Epithelial cell of prostate (primary cell): ENCODE measurements at regions not wholly inside any gene's neighbourhood (a gene's known extent, or its start where the extent isn't known, plus 50 kb on each side); places are given as distances from the start of the nearest gene placed in this dataset.

ENCODE experiments used
- DNase-seq: peaks from one replicate; pipeline ENCODE4 v3.0.0-alpha.2; 2011; ENCODE audit warnings: low read depth, low spot score
- H3K27ac ChIP-seq: fragments of 450-650 bp; 2 replicates; pipeline ENCODE4 v1.5.1; 2017; ENCODE audit warnings: mild to moderate bottlenecking

DNA sequence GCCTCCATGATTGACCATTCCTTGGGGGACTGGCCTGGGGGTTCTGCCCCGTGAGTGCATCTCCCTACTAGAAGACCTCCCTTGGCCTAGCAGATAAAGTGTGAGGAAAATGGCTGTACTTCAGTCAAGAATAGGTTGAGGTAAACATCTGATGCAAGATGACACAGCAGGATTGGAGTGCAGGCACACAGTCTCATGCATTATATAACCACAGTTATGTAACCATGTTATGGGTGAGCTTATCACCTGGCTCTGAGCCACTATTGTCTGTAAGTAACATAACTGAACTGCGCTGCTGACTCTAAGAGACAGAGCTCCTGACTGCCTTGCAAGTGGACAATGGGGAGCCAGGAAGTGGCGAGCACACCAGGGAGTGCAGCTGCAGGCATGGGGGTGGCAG, 378.7 kb upstream of the ANO5 start:
- H3K27ac ChIP-seq = no peak overlapping the region
- DNase-seq = no peak

DNA sequence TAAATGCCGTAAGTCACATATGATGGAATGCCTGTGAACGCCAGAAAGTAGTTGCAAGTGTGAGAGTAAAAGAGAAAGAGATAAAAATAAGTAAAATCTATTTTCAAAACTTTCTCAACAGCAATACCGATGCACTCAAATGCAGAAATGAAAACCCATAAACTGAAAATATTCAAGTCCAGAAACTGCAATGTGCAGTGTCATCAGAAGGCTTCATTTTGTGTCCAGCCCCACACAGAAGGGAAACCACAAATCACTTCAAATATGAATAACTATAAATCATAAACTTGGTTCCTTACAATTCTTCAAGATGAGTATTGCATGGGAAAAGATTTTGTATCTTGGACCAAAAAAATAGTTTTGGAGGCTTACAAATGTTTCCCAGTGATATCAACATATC, 375.2 kb upstream of the ANO5 start:
- H3K27ac ChIP-seq = no peak overlapping the region
- no peak for DNase-seq

DNA sequence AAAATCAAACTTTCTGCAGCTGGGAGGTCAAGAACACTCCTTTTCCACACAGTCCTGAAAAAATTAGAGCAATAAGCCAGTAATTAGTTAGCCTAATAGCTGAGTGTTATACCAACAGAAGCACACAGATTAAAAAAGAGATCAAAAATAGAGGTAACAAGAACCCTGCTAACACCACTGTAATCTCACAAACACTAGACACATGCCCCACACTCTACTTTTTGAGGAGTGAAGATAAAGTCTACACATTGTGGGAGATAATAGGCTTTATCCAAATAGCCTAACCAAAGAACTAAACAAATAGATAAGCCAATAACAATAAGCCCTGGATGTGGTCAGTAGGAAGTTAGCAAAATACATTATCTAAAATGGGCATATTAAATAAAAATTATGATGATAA, 372.7 kb upstream of the ANO5 start:
- DNase-seq = no peak
- no peak overlapping the region for H3K27ac ChIP-seq

DNA sequence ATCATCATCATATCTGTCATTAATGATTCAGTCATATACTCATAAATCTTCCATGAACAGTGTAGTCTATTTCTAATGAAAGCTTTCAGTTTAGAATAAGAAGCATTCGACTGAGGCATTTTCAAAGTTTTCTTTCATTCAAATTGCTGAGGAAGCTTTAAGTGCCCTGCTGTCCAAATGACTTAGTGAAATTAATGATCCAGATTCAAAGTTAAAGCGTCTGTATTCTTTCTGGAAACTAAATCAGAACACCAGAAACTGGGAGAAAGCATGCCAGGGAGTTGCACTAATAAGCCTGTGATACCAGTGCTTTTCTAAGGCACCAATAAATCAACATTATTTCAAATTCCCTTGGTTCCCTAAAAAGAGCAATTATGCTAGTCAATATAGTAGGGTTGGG, 367.8 kb upstream of the ANO5 start:
- DNase-seq = no peak
- H3K27ac ChIP-seq = no peak overlapping the region

DNA sequence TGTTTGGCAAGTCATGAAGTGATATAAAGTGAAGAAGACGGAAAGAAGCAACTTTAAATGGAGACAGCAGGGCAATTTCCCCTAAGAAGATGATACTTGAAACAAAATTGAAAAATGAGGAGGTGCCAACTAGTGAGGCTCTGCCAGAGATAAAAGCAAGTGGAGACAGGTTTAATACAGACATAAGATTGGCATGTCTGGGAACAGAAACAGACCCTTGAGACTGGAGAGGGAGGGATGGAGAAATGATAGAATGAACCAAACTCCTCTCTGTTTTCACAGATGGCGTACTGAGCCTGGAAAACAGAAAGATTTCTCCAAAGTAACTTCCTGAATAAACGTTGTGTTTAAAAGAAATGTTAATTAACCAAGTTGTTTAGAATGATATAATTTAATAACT, 354.5 kb upstream of the ANO5 start:
- DNase-seq = no peak
- H3K27ac ChIP-seq = no peak overlapping the region

DNA sequence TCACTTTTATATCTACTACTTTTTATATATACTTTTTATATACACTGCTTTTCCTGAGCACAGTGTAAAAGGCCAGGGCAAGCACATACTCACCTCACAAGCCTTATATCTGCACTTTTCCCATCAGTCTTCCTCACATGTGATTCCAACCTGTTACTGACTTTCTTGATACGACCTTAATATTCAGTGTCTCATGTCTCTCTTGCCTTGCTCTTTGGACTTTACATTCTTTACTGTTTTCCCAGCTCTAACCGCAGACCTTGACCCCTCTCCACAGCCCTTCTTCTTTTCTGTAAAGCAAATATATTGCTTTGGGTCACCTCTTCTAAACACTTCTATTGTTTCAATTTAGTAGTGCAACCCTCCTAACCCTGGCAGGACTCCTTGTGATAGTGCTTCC, 353.1 kb upstream of the ANO5 start:
- H3K27ac ChIP-seq = no peak overlapping the region
- no peak for DNase-seq

DNA sequence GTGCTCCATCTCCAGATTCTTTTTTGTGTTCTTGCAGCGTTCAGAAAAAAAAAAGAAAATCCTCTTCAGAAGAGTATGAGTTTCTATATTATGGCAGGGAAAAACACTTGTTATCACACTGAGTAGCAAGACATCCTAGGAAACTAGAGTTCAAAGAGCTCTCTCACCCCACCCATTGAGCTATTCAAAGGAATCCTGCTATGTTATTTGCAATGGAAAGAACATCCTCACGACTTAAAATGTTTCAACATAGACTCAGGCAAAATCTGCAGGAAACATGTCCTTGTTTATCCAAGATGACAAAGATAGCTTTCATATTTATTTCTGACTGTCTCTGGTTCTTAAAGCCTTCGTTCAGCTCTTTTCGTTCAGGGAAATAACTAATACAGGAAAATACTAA, 331.6 kb upstream of the ANO5 start:
- H3K27ac ChIP-seq = no peak overlapping the region
- DNase-seq = no peak

DNA sequence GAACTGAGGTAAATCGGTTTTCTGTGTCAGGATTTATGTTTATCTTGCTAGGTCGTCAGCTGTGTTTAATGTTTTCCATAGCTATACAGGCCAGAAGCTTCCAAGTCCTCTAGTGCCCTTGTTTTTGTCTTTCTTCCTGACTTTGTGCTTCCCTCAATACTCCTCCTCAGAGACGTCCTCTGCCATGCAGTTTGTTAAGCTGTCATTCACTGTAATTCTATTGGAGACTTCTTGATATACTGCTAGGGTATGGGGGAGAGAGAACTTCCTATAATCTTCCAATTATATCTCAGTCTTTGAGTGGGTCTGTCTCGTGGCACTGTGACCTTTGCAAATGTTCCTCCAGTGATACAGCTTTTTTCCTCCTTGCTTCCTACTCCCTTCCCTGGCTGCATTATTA, 327.3 kb upstream of the ANO5 start:
- no peak for DNase-seq
- H3K27ac ChIP-seq = no peak overlapping the region

DNA sequence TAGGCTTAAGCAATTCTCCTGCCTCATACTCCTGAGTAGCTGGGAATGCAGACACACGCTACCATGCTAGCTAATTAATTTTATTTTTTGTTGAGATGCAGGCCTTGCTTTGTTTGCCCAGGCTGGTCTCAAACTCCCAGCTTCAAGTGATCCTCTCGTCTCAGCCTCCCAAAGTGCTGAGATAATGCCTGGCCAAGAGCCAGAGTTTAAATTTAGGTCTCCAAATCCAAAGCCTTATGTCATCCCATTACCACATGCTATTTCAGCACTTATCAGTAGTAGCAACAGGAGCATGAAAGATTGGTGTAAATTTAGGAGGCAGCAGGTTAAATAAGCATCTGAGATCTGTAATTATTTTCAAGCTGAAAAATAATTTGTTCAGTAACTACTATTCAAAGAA, 326.1 kb upstream of the ANO5 start:
- DNase-seq = no peak
- H3K27ac ChIP-seq = no peak overlapping the region

DNA sequence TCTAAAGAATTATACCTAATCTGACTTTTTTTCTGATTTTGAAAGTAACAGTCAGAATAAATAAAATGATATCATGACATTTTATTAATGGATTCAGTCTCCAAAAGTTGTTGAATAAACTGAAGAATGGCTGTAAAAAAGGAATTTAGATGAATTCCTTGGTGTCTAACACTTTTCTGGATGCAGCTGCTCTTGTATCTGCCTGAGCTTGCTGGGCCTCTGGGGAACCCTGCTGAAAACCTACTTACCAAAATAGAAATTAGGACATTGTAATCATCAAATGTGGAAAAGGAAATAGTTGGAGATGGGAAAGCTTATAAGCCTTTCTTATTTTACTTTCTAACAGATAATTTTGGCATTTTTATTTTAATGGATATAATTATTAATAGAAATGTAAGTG, 315.7 kb upstream of the ANO5 start:
- DNase-seq = no peak
- H3K27ac ChIP-seq = no peak overlapping the region

DNA sequence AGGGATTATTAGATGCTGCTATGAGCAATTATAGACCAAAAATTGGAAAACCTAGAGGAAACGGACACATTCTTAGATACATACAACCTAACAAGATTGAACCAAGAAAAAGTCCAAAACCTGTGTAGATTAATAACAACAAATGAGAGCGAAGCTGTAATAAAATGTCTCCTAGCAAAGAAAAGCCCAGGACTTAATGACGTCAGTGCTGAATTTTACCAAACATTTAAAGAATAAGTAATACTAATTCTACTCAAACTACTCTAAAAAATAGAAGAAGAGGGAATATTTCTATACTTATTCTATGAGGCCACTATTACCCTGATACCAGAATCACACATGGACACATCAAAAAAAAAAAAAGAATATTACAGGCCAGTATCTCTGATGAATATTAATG, 309.5 kb upstream of the ANO5 start:
- DNase-seq = no peak

DNA sequence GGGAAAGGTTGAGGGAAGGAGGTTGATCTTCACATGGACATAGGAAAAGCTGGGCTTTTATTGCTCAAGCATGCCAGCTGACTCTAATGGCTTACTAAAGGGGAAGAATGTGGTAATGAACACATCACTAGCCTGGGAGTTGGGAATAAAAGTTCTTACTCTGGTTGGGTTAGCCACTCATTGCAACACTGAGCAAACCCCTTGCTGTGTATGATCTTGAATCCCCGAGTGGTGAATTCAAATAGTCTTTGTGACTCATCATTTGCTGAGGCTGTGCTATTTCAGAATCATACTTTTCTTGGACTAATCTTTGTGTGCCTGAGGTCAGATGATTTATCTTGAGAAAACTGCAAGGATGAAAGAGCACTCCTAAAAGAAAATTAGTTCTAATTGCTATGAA, 304.1 kb upstream of the ANO5 start:
- no peak for DNase-seq
- H3K27ac ChIP-seq = no peak overlapping the region

More for the DNA sequence above, 309.5 kb upstream of the ANO5 start:
- H3K27ac ChIP-seq = no peak overlapping the region

DNA sequence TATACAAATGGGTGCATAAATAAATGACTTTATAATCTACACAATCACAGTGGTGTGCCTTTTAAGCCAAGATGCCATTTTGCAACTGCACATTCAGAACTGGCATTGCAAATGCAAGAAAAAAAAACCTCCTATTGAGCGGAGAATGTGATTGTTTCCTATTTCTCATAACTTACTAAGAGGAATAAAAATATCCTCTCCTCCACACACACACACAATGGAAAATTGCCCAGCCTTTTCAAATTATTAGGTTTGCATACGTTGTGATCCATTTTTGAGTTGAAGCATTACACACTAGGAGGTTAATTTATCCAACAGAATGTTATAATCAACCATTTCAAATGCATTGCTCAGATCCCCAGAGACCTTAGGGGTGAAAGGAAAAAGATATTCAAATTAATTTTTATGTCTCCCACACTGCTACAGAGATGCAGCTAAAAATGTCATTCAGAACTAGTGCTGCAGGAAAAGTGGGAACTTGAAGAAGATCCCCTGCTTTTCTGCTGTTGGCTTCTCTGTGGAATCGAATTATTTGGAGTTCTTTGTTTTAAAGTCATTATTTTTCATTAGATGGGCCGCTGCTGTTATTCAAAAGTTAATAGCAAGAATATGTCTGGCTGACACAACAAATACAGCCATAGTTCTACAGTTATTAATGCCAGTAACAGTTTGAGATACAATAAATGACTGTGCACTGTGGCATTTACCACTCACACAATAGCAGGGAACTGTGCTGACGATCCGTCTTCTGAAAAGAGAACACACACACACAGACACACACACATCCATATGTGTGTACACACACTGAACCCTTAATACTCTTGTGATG, 299.9 kb upstream of the ANO5 start:
- H3K27ac ChIP-seq = no peak overlapping the region
- DNase-seq = no peak

DNA sequence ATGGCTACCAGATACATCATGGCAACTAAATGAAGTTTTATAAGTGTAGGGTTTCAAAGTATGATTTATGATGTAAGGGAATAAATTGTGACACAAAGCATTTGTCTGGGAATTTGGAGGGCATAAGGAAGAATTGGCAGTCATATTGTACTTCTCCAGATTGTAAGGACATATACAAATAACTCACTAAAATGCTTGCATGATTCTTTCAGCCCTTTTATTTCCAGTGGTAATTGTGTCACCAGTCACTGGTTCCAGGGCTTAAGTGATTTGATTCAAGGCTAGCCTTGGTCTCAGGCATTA, 299.4 kb upstream of the ANO5 start:
- H3K27ac ChIP-seq = no peak overlapping the region
- DNase-seq = no peak

DNA sequence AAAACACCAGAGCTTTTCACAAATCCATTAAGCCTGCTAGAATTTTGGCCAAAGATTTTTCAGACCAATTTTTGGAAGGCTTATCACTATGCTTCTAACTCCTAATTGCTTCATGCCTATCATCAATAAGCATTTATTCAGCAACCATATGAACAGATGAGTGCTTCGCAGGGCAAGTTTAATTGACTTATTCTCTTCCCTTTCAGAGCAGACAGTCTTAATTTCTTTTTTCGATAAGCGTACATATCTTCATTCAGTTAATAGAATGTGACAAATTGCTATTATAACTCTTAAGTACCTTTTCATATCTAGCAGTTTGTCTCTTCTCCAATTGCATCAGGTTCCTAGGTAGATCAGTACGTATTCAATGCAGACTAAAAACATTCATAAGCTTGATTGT, 298.4 kb upstream of the ANO5 start:
- DNase-seq = no peak
- no peak overlapping the region for H3K27ac ChIP-seq

DNA sequence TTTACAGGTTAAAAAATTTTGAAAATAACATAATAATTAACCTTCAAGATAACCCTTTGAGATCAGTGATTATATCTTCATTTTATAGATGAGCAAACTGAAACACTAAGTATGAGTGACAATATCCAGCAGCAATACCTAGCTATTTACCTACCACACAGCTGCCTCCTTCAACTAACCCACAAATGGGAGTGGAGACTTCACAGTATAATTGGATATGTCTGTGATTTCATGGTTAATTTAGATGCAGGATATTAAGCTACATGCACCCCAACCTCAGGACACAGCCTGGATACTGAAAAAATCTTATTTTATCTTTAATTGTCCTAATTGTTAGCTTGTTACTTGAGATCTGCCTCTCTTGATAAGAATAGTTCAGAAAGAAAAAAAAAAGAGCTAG, 297.2 kb upstream of the ANO5 start:
- DNase-seq = no peak
- H3K27ac ChIP-seq = no peak overlapping the region

DNA sequence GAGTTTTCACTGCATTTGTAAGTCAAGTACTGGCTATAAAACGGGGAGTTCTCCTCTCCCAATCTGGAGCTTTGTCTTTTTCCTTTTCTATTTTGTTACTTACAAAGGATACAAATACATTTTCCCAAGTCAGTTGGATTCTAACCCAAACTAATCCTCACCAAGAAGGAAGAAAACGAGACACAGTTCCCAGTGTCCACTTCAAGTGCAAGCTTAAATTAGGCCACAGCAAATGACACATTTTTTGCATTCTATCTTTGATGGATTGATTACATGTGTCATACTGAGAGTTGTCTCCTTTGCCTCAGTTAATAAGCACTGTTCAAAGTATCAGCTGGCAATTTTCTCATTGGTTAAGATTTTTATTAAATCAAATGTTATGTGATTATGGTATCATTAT, 296.7 kb upstream of the ANO5 start:
- no peak overlapping the region for H3K27ac ChIP-seq
- no peak for DNase-seq

DNA sequence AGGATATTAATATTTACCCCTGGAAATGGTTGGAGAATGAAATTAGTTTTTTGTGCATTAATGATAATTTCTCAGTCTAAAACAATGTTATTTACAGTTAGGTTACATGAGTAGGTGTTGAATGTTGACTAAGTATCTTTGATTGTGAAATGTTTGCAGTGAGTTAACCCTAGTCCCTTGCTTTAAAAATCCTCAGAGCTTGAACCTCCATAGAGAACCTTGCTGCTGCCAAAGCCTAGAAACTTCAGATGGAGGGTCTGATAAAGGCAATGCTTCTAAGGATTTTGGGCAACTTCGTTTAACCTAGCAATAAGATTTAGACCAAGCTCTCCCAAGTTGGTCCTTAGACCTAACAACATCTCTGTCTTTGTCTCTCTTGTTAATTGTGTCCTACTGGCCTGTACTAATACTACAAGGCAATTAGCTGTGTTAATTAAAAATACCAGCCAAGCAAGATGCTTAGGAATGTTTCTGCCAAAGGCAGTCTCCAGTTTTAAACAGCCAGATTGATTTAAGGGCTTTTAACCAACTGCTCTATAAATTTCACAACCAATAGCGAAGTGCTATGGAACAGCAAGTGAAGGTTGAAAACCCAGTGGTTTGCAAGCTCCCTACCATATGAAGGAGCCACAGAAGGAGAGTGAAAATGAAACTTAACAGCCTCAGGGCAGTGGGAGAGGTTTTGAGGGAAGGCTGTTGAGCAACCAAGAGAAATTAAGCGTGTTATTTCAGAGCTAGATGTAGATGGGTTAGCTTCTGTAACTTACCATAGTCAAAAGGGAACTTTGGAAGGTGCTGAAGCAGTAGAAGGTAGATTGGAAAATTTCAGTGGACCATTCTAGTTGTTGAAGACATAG, 295.9 kb upstream of the ANO5 start:
- H3K27ac ChIP-seq = no peak overlapping the region
- no peak for DNase-seq

DNA sequence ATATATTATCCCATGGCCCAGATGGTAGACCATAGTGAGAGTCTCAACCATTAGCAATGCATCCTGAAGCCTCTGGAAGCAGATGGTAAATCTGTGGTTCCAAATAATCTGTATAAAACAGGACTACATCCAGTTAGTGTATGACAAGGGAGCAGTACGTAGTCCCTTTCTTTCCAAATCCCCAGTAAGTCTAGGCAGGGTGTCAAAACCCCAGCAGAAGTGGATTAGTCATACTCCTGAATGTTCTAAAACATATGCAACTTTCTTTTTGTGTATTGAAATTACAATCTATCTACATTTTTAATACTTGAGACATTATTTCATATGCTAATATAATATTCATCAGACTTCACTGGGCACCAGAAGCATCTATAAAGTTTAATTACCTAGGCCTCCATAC, 295.1 kb upstream of the ANO5 start:
- no peak overlapping the region for H3K27ac ChIP-seq
- DNase-seq = no peak

DNA sequence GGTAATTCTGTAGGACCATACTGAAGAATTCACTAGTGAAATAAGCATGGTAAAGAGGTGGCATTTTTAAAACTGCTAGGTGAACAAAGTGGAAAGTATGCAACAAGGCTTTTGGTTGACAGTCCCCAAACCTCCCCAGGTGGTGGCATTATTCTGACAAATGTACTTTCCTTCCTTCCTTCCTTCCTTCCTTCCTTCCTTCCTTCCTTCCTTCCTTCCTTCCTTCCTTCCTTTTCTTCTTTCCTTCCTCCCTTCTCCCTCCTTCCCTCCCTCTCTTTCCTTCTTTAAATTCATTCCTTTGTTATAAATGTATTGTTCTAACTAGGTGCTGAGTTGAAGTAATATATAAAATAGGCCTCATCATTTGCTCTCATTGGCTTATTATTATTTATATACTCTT, 284.7 kb upstream of the ANO5 start:
- H3K27ac ChIP-seq = no peak overlapping the region
- no peak for DNase-seq

DNA sequence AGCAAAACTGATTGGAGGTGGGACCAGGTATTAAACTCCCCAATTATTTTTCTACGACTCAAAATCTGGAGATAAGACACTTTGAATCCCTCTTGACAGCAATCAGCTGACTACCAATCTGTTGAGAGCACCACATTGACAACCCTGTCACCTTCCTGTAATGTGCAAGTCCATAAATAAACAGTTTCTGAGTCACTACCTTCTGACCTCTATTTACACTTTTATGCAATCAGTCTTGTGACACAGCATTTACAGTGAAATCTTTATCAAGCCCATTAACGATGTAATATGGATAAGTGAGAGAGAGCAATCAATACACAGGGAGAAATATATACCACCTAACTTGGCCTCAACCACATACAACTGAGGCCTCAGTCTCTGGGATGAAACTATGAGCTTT, 283.7 kb upstream of the ANO5 start:
- no peak overlapping the region for H3K27ac ChIP-seq
- DNase-seq = no peak

DNA sequence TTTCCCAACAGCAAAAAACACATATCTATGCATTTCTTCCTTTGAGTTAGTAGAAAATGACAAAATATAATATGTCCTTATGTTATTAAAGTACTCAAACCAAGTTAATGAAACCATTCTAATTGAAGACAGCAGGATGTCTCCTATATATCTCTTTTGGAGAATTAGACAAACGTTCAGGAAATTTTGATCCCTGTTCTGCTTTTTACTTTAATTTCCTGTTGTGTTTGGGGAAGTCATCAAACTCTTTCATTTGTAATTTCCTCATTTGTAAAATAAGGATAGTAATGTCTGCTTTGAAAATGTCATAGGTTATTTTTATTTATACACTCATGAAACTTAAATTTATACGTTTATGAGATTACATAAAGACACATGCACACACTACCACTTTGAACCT, 281.8 kb upstream of the ANO5 start:
- H3K27ac ChIP-seq = no peak overlapping the region
- DNase-seq = no peak
